RWPE1 (cell line): ENCODE measurements at regions not wholly inside any gene's neighbourhood (a gene's known extent, or its start where the extent isn't known, plus 50 kb on each side); places are given as distances from the start of the nearest gene placed in this dataset.
A peak's percentile ranks its signal among the peaks of the same experiment; 100 is the strongest.
"Not testable (repeated sequence)": the region's sequence is repeated elsewhere in the genome, so short reads cannot be mapped to it uniquely, and the experiment has no call there.

ENCODE experiments used
- CTCF ChIA-PET: fragments of 350-600 bp; sonication (Branson Sonifier 250); formaldehyde crosslinking; extraction: SDS; loops from one replicate; lab custom pipeline; 2021; lab: Yijun Ruan, JAX
- POLR2A ChIA-PET: fragments of 400-600 bp; formaldehyde crosslinking; extraction: SDS; loops from one replicate; lab custom pipeline; 2020; ENCODE audit warnings: antibody characterized with exemption; ENCODE audit not compliant: low non-redundant PET; lab: Yijun Ruan, JAX
- DNase-seq: peaks from one replicate; pipeline ENCODE4 v3.0.0; 2012; ENCODE audit warnings: low spot score
- H3K27ac ChIP-seq: fragments of 450-650 bp; 2 replicates; pipeline ENCODE4 v1.5.1; 2017
- TF ChIP-seq, protein P1 (sequence below): fragments of 450-650 bp; conservative IDR thresholded peaks from 2 replicates; pipeline ENCODE4 v1.5.1; 2017; ENCODE audit warnings: low read depth, mild to moderate bottlenecking

DNA sequence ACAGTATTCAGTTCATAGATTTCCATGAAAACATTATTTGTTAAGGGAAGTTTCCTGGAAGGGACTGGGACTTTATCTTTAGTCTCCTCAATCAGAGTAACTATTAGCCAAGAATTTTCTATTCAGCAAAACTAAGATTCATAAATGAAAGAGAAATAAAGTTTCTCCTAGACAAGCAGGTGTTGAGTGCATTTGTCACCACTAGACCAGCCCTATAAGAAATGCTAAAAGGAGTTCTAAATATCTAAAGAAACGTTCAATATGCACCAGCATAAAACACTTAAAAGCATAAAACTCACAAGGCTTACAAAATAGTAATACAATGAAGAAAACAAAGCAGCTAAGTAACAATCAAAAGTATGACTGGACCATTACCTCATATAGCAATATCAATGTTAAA is 423.0 kb downstream of the TECRL start:
- no peak for DNase-seq
- no peak overlapping the region for H3K27ac ChIP-seq
- POLR2A ChIA-PET = no interaction called here
- CTCF ChIA-PET = no interaction called here
- TF ChIP-seq, protein P1, sequence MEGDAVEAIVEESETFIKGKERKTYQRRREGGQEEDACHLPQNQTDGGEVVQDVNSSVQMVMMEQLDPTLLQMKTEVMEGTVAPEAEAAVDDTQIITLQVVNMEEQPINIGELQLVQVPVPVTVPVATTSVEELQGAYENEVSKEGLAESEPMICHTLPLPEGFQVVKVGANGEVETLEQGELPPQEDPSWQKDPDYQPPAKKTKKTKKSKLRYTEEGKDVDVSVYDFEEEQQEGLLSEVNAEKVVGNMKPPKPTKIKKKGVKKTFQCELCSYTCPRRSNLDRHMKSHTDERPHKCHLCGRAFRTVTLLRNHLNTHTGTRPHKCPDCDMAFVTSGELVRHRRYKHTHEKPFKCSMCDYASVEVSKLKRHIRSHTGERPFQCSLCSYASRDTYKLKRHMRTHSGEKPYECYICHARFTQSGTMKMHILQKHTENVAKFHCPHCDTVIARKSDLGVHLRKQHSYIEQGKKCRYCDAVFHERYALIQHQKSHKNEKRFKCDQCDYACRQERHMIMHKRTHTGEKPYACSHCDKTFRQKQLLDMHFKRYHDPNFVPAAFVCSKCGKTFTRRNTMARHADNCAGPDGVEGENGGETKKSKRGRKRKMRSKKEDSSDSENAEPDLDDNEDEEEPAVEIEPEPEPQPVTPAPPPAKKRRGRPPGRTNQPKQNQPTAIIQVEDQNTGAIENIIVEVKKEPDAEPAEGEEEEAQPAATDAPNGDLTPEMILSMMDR = no peak

DNA sequence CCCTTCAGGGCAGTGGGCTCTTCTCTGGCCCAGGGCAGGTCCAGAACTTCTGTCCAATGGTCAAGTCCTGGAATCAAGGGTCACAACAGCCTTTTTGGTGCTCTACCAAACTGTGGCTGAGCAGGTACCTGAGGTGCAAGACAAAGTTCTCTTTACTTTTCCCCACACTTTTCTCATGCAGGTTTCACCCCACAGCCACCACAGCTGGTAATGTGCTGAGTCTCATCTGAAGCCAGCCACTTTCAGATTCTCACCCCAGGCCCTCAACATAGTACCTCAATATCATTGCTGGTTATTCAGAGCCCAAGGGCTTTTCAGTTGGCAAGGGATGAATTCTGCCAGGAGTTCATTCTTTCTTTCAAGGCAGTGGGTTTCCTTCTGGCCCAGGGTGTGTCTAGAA is 426.0 kb downstream of the TECRL start:
- TF ChIP-seq, protein P1 = no peak
- CTCF ChIA-PET = no interaction called here
- H3K27ac ChIP-seq = no peak overlapping the region
- POLR2A ChIA-PET = no interaction called here
- DNase-seq = no peak

DNA sequence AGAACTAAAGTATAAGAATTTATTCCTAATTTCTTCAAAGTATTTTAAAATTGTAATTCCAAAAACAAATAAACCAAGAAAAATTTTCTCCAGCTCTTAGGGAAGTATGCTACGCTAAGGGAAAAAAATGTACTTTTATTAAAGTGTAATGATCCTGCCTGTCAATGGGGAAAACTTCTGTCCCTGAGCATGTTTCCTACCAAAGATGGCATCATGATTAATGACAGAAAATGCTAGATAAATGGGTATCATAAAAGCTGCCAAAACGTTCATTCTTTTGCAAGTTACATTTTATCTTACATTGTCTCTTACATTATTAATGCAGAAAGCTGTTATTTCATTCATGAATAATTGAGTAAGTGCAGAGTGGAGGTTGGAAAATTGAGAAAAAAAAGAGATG is 443.4 kb downstream of the TECRL start:
- no peak overlapping the region for H3K27ac ChIP-seq
- TF ChIP-seq, protein P1 = no peak
- no peak for DNase-seq
- POLR2A ChIA-PET = no interaction called here
- CTCF ChIA-PET = interaction anchor here (0.6 kb wide), 1 partner anchor 215 kb away, joined by 3 read pairs; no protein-coding TSS in a partner anchor

DNA sequence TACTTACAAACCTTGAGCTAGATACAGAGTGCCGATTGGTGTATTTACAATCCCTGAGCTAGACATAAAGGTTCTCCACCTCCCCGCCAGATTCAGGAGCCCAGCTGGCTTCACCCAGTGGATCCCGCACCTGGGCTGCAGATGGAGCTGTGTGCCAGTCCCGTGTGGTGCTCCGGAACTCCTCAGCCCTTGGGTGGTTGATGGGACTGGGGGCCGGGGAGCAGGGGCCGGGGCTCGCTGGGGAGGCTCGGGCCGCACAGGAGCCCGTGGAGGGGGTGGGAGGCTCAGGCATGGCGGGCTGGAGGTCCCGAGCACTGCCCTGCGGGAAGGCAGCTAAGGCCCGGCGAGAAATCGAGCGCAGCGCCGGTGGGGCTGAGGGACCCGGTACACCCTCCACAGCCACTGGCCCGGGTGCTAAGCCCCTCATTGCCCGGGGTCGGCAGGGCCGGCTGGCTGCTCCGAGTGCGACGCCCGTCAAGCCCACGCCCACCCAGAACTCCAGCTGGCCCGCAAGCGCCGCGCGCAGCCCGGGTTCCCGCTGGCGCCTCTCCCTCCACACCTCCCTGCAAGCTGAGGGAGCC is 466.5 kb downstream of the TECRL start:
- POLR2A ChIA-PET, CTCF ChIA-PET, DNase-seq, H3K27ac ChIP-seq: not testable (repeated sequence)

DNA sequence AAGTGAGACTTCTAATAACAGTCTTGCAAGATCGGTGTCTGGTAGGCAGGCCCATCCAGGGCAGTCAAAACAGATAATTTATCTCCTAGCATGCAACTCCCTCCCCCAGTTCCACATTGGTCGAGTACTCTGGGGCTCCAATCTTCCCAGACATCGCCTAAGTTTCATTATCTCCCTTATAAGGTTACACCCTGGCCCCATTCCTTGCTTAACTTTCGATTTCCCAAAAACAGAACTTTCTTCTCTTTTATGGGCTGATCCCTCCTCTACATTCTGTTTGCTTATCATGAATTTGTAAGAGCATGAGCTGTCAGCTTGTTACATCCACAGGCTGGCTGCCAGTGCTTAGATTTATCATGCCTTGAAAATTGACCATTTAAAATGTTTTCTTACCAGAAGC is 471.3 kb downstream of the TECRL start:
- DNase-seq = peak; percentile 0
- TF ChIP-seq, protein P1 = no peak
- ChIA-PET POLR2A (no interaction called here), CTCF (no interaction called here)
- H3K27ac ChIP-seq = no peak overlapping the region

DNA sequence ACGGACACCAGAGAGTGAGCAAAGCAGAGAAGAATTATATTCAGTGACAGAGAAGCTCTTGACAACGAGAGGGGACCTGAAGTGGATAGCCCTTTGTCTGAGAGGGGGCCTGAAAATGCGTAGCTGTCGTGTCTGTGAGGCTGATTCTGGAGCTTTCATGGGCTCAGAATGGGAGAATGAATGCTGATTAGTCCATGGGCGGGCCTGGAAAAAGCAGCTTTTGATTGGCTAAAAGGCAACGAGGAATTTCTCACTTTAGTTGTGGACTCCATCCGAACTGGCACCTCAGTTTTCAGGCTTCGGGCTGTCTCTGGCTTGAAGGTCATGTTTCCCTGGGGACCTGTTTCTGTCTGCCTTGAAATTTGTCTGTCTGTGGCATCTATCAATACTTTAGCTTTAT is 487.1 kb downstream of the TECRL start:
- TF ChIP-seq, protein P1 = no peak
- ChIA-PET POLR2A (no interaction called here), CTCF (no interaction called here)
- DNase-seq = no peak
- no peak overlapping the region for H3K27ac ChIP-seq

DNA sequence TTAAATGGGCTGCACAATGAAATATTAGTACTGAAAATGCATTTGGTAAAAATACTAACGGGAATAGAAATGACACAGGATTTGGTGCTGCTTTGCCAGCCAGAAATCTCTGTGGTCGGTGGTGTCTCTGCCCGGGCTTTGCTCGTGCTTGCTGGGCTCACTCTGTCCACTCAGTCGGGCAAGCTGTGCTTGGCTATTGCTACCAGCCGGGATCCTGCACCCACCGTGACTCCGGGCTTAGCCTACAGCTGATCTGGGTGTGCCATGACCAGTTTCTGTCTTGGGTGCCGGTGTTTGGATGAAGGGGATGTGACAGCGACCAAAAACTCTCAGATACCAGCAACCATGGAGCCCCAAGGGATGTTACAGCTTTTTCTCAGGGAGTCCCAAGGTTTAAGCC is 487.7 kb downstream of the TECRL start:
- TF ChIP-seq, protein P1 = no peak
- no peak for DNase-seq
- ChIA-PET POLR2A (no interaction called here), CTCF (no interaction called here)
- no peak overlapping the region for H3K27ac ChIP-seq
